ENCODE measurements at regions not wholly inside any gene's neighbourhood (a gene's known extent, or its start where the extent isn't known, plus 50 kb on each side); places are given as distances from the start of the nearest gene placed in this dataset.

DNA sequence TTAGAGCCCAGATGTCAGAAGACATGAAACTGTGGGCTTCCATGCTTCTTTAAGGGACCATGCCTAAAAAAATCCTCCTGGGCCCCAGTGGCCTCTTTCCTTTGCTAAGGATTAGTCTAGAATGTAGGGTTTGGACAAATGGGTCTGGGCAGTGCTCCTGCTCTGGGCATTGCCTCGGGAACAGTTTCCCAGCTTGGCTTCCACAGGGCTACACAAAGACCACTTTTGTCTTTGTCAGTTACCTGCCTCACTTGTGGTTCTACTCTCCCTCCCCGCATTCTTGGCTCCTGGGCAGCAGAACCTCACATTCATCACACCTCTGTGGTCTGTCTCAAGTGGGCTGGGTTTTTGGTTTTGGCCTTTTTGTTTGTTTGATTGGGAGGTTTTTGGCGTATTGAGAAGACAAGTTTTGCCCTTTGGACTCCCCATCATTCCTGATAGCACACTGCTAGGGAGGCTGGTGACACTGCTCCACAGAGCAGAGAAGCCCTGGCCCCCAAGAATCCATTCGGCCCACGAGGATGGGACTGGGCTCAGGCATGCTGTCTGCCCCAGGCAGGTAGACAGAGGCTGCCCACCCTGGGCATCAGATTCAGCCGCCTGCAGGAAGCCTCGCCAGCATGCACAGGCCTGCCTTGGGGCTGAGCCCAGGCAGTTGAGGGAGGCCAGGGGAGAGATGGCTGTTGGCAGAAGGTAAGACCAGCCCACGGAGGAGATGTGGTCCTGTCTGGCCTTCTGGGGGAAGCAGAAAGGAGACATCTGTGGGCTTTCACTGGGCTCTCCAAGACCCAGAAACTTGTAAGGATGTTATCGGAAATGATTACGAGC is 343.7 kb downstream of the WDR11 start:
- DNase-seq = no peak
- no peak for TF ChIP-seq TAF1 (IDR thresholded peaks at IDR 0.05; ENCODE audit: borderline replicate concordance, low read depth, low read length)
- TF ChIP-seq, protein P1, sequence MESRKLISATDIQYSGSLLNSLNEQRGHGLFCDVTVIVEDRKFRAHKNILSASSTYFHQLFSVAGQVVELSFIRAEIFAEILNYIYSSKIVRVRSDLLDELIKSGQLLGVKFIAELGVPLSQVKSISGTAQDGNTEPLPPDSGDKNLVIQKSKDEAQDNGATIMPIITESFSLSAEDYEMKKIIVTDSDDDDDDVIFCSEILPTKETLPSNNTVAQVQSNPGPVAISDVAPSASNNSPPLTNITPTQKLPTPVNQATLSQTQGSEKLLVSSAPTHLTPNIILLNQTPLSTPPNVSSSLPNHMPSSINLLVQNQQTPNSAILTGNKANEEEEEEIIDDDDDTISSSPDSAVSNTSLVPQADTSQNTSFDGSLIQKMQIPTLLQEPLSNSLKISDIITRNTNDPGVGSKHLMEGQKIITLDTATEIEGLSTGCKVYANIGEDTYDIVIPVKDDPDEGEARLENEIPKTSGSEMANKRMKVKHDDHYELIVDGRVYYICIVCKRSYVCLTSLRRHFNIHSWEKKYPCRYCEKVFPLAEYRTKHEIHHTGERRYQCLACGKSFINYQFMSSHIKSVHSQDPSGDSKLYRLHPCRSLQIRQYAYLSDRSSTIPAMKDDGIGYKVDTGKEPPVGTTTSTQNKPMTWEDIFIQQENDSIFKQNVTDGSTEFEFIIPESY (IDR thresholded peaks at IDR 0.05; ENCODE audit: borderline replicate concordance, low read depth) = no peak
- no peak for TF ChIP-seq RCOR1 (IDR thresholded peaks at IDR 0.05; ENCODE audit: low read length)
- no peak for TF ChIP-seq EP300 (IDR thresholded peaks at IDR 0.05; ENCODE audit: borderline replicate concordance in 1 of 2, low read depth in 1 of 2, low read length in 1 of 2)
- TF ChIP-seq, protein P2, sequence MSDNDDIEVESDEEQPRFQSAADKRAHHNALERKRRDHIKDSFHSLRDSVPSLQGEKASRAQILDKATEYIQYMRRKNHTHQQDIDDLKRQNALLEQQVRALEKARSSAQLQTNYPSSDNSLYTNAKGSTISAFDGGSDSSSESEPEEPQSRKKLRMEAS (IDR thresholded peaks at IDR 0.05; ENCODE audit: low read depth) = no peak
- TF ChIP-seq MEF2A (IDR thresholded peaks at IDR 0.05; ENCODE audit: borderline replicate concordance, low read depth) = no peak
- TF ChIP-seq SIN3A (IDR thresholded peaks at IDR 0.05; ENCODE audit: borderline replicate concordance, low read depth, low read length) = no peak
- no peak for TF ChIP-seq FOXJ3 (CRISPR knock-in tag; IDR thresholded peaks at IDR 0.05)
- no peak for TF ChIP-seq GABPA (IDR thresholded peaks at IDR 0.05; ENCODE audit: low read depth)
- Histone ChIP-seq H4K20me1 (ENCODE audit: insufficient read depth) (no peaks in the 10 kb centered on the region), H3F3A (replicated peaks; ENCODE audit: insufficient read depth) (no peaks in the 10 kb centered on the region), H3K4me3 (ENCODE audit: low read depth in 2 of 2, low read length in 1 of 2) (no peak overlapping the region), H3K4me2 (no peak overlapping the region), H2AFZ (ENCODE audit: low read depth) (no peak overlapping the region), H3K27me3 (ENCODE audit: insufficient read depth) (no peaks in the 10 kb centered on the region), H3K36me3 (replicated peaks in 1 of 2; ENCODE audit: control insufficient read depth in 1 of 2, insufficient read depth in 2 of 2, low read length in 1 of 2) (no peaks in the 10 kb centered on the region), H3K27ac (ENCODE audit: low read depth in 2 of 2, low read length in 1 of 2) (no peak overlapping the region), H3K9me2 (no peaks in the 10 kb centered on the region), H3K9ac (no peak overlapping the region), H3K79me2 (ENCODE audit: insufficient read depth) (no peaks in the 10 kb centered on the region), H3K4me1 (ENCODE audit: control insufficient read depth in 1 of 2, insufficient read depth in 2 of 2, low read depth in 1 of 2, low read length in 1 of 2) (no peaks in the 10 kb centered on the region), H3K9me3 (no peaks in the 10 kb centered on the region)
- ChIA-PET CTCF (interaction anchor here (1.1 kb wide), 1 partner anchor 23 kb away, joined by 3 read pairs; no protein-coding TSS in a partner anchor), POLR2A (no interaction called here)
- WGBS (ENCODE audit: low lambda C conversion rate) = 22% methylated on average over 7 of the region's 10 CpGs

DNA sequence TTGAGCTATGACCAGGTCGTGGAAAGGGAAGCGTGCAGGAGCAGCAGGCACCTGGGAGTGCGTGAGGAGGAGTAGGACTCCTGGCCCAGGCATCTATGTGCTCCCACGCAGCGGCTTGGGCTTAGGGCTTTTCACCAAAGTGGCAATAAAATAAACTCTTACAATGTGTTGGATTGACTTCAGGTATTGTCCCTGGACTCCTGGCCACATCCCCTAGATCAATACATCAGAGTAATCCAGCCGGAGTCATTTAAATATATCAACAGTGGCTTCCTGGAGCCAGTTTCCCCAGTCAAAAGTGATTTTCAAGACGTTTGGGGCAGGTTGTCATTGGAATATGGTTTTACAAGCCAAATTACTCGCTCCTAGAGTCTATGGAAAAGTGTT is 344.4 kb downstream of the WDR11 start:
- Histone ChIP-seq H3K4me3 (ENCODE audit: low read depth in 2 of 2, low read length in 1 of 2) (no peak overlapping the region), H3K9me3 (no peaks in the 10 kb centered on the region), H3F3A (replicated peaks; ENCODE audit: insufficient read depth) (no peaks in the 10 kb centered on the region), H2AFZ (ENCODE audit: low read depth) (no peak overlapping the region), H3K9ac (no peak overlapping the region), H3K27ac (ENCODE audit: low read depth in 2 of 2, low read length in 1 of 2) (no peak overlapping the region), H3K9me2 (no peaks in the 10 kb centered on the region), H3K4me2 (no peak overlapping the region), H3K79me2 (ENCODE audit: insufficient read depth) (no peaks in the 10 kb centered on the region), H3K27me3 (ENCODE audit: insufficient read depth) (no peaks in the 10 kb centered on the region), H3K36me3 (replicated peaks in 1 of 2; ENCODE audit: control insufficient read depth in 1 of 2, insufficient read depth in 2 of 2, low read length in 1 of 2) (no peaks in the 10 kb centered on the region), H4K20me1 (ENCODE audit: insufficient read depth) (no peaks in the 10 kb centered on the region), H3K4me1 (ENCODE audit: control insufficient read depth in 1 of 2, insufficient read depth in 2 of 2, low read depth in 1 of 2, low read length in 1 of 2) (no peaks in the 10 kb centered on the region)
- POLR2A ChIA-PET = no interaction called here
- CTCF ChIA-PET = interaction anchor here (1.1 kb wide), 1 partner anchor 24 kb away, joined by 3 read pairs; no protein-coding TSS in a partner anchor
- WGBS (ENCODE audit: low lambda C conversion rate) = 27% methylated on average over 8 of the region's 8 CpGs
- no peak for DNase-seq
- TF ChIP-seq SIN3A (IDR thresholded peaks at IDR 0.05; ENCODE audit: borderline replicate concordance, low read depth, low read length) = no peak
- no peak for TF ChIP-seq EZH2phosphoT487 (IDR thresholded peaks at IDR 0.05; ENCODE audit: borderline replicate concordance, low read depth)
- no peak for TF ChIP-seq YY1 (IDR thresholded peaks at IDR 0.05; ENCODE audit: low read depth)
- no peak for TF ChIP-seq TAF1 (IDR thresholded peaks at IDR 0.05; ENCODE audit: borderline replicate concordance, low read depth, low read length)
- TF ChIP-seq, protein P3, sequence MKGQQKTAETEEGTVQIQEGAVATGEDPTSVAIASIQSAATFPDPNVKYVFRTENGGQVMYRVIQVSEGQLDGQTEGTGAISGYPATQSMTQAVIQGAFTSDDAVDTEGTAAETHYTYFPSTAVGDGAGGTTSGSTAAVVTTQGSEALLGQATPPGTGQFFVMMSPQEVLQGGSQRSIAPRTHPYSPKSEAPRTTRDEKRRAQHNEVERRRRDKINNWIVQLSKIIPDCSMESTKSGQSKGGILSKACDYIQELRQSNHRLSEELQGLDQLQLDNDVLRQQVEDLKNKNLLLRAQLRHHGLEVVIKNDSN (IDR thresholded peaks at IDR 0.05; ENCODE audit: borderline replicate concordance, low read depth) = no peak
- TF ChIP-seq GATA2 (CRISPR knock-in tag; IDR thresholded peaks at IDR 0.05) = no peak
- TF ChIP-seq CHD2 (IDR thresholded peaks at IDR 0.05; ENCODE audit: low read length, partially characterized antibody) = no peak
- TF ChIP-seq, protein P4, sequence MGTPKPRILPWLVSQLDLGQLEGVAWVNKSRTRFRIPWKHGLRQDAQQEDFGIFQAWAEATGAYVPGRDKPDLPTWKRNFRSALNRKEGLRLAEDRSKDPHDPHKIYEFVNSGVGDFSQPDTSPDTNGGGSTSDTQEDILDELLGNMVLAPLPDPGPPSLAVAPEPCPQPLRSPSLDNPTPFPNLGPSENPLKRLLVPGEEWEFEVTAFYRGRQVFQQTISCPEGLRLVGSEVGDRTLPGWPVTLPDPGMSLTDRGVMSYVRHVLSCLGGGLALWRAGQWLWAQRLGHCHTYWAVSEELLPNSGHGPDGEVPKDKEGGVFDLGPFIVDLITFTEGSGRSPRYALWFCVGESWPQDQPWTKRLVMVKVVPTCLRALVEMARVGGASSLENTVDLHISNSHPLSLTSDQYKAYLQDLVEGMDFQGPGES (IDR thresholded peaks at IDR 0.05; ENCODE audit: low read depth, low read length) = no peak
- TF ChIP-seq, protein P5, sequence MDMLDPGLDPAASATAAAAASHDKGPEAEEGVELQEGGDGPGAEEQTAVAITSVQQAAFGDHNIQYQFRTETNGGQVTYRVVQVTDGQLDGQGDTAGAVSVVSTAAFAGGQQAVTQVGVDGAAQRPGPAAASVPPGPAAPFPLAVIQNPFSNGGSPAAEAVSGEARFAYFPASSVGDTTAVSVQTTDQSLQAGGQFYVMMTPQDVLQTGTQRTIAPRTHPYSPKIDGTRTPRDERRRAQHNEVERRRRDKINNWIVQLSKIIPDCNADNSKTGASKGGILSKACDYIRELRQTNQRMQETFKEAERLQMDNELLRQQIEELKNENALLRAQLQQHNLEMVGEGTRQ (IDR thresholded peaks at IDR 0.05; ENCODE audit: borderline replicate concordance, low read depth, low read length) = no peak
- TF ChIP-seq FOSL2 (IDR thresholded peaks at IDR 0.05; ENCODE audit: borderline replicate concordance, low read depth) = no peak
- TF ChIP-seq SMC3 (IDR thresholded peaks at IDR 0.05; ENCODE audit: low read depth, low read length) = no peak
- TF ChIP-seq, protein P2 (IDR thresholded peaks at IDR 0.05; ENCODE audit: low read depth) = no peak
- no peak for TF ChIP-seq RAD21 (IDR thresholded peaks at IDR 0.05; ENCODE audit: low read length)
- TF ChIP-seq POLR2AphosphoS5 (IDR thresholded peaks at IDR 0.05; ENCODE audit: low read depth, low read length) = no peak
- no peak for TF ChIP-seq EP300 (IDR thresholded peaks at IDR 0.05; ENCODE audit: borderline replicate concordance in 1 of 2, low read depth in 1 of 2, low read length in 1 of 2)
- no peak for TF ChIP-seq MXI1 (IDR thresholded peaks at IDR 0.05; ENCODE audit: low read depth, low read length)

All from SK-N-SH (cell line).